HG02938 (cell line): ENCODE measurements at regions not wholly inside any gene's neighbourhood (a gene's known extent, or its start where the extent isn't known, plus 50 kb on each side); places are given as distances from the start of the nearest gene placed in this dataset.
"Not testable (repeated sequence)": the region's sequence is repeated elsewhere in the genome, so short reads cannot be mapped to it uniquely, and the experiment has no call there.

ENCODE experiments used
- ATAC-seq: cut with Tn5 transposase; IDR thresholded peaks from one replicate; pipeline ENCODE4 v1.9.1; 2021; ENCODE audit warnings: mild to moderate bottlenecking, moderate library complexity; ENCODE audit not compliant: unreplicated experiment

DNA sequence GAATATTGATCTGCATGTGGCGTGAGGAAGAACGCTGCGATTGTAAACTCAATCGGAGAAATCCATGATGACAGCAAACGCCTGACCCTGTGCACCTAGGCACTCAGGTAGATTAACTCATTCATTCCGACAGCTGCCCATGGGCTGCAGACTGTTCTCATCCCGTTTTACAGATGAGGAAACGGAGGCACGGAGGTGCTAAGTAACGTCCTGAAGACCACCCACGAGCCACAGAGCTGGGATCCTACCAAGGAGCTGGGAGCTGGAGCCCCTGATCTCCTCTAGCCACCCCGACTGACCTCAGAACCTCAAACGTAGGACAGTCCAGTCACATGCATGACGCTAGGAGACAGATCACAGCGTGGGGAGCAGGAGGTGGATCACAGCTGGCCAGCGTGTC is 1092.7 kb downstream of the BRD1 start:
- no peak for ATAC-seq

DNA sequence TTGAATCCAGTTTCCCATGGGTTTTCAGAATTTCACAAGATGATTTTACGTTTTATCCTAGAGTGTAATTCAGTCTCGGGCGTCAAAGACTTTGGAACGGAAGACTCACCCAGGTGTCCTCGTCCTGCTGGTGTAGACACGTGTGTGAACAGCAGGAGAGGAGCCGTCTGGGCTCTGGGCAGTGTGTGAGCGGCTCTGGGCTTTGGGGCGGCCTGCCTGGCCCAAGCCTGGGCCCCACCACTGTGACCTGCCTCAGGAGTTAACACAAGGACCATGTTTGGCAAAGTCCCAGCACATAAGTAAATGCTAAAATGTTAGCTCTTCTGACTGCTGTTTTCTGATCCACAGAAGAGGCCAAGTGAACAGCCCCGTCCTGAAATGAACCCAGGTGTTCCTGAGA is 1093.3 kb downstream of the BRD1 start:
- no peak for ATAC-seq

DNA sequence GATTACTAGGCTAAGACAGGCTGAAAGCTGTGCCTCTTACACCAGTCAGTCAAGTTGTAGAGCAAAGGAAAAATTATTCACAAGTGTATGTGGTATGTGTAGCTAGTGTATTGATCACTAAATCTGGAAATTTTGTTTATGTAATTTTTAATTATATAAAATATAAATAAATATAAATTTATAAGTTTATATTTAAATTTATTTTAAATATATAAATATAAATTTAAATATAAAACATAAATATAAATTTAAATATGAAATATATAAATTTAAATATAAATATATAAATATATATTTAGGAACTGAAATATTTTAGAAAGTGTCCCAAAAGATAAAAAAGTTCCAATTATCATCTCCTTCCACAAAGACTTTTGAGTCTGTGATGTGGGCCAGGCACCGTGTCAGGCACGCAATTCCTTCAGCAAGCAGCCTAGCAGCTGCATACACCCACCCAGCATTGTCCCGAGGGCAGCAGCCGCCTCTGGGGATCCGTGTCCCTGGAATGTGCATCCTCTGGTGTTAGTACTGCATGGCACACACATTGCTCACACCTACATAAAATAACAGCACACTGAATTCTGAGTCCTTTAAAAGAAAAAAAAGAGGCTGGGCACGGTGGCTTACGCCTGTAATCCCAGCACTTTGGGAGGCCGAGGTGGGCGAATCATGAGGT is 1098.0 kb downstream of the BRD1 start:
- no peak for ATAC-seq

DNA sequence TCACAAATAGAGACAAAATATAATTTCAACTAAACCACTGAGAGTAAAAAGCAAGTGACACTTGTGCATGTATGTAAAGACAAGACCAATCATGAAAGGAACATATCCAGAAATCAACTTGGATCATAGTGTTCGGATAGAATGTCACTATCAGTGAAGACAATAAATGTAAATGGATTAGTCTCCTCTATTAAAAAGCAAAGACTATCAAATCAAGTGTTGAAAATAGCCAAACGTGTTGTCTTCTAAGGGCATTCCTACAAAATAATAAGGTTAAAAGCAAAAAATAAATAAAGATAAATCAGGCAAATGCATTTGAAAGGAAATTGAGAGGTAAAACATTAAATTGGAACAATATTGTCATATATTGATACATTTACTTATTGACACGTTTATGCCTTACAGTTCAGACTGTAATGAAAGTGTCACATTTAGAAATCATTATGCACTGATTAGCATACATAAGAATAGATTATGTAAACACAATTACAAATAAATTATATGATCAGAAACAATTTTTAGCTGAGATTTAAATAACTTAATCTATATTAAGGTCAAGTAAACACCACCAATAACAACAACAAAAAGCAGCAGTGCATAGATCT is 1100.1 kb downstream of the BRD1 start:
- ATAC-seq: no peak

DNA sequence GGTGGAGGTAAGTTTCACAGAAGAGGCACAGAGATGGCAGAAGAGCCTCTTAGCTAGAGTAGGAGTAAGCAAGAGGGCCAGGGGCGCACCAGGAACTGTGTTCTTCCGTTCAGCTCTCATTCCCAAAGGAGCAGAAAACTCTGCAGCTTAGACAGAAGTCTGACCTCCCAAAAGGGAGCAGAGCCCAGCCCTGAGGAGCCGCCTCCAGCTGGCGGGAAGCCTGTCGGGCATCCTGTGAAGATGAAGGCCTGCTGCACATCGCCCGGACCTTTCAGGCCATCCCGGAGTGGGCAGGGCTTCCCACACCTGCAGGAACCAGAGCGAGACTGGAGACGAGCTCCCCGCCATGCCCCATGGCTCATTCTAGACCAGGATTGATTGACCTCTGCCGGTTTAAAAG is 1102.8 kb downstream of the BRD1 start:
- ATAC-seq: no peak

- ATAC-seq: no peak
These were observed 1105.0 kb downstream of the BRD1 start for GRCh38 chr22:48722661-48723060.

GRCh38 chr22:48721395-48721669 is 1106.3 kb downstream of the BRD1 start:
- ATAC-seq: no peak

DNA sequence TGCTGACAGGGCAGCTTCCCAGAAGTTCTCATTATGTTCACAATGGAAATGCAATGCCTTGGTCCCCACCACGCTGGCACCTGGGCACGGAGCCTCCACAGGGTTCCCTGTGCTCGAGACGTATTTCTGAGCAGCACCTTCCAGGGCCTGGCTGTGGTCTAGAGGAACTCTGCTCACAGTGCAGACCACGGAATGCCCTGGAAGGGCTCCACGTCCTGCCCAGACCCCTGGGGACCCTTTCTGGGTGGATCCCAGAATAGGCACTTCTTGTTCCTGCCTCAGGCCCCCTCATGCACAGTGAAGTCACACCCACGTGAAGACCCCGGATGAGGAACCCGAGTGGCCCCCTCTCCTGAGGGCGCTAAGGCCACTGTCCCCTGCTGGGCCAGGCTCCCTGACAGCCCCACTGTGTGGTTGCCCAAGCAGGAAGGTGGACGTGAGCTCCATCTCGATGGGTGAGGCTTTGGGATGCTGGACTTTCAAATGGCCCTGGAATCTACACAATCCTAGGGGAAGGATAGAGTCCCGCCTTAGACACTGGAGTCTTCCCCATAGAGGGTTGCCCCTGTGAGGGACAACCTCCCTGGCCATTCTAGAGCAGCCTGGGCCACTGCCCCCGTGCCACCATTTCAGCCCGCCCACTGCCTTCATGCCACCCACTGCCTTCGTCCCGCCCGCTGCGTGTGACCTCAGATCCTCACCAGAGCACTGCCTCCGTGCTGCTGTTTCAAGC is 1106.8 kb downstream of the BRD1 start:
- ATAC-seq: no peak

DNA sequence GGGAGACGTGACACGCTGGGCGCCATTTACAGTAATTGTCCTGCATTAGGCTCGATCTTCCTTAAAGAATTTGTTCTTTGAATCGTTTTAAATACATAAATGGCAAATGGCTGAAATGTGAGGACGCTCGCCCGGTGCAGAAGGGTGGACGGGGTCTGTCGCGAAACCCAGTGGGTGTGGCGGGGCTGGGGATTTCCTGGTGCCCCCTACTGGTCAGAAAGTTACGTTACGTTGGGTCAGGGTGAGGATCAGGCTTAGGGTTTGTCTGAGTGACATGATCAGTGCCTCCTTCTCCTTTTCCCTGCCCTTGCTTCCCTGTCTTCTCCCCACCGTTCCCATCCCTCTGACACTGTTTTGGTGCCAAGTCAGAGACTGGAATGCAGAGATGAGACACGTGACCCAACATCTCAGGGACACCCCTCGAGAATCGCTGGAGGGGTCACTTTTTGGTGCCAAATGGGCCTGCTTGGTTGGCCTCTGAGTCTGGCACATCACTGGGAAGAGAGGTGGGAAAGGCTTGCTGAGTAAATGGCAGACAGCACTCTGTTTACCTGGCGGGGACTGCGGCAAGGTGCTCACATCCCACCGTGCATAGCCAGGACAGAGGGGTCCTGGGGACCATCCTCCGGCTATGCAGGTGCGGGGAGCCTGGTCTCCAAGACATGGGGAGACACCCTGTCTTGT is 1107.6 kb downstream of the BRD1 start:
- ATAC-seq: no peak

DNA sequence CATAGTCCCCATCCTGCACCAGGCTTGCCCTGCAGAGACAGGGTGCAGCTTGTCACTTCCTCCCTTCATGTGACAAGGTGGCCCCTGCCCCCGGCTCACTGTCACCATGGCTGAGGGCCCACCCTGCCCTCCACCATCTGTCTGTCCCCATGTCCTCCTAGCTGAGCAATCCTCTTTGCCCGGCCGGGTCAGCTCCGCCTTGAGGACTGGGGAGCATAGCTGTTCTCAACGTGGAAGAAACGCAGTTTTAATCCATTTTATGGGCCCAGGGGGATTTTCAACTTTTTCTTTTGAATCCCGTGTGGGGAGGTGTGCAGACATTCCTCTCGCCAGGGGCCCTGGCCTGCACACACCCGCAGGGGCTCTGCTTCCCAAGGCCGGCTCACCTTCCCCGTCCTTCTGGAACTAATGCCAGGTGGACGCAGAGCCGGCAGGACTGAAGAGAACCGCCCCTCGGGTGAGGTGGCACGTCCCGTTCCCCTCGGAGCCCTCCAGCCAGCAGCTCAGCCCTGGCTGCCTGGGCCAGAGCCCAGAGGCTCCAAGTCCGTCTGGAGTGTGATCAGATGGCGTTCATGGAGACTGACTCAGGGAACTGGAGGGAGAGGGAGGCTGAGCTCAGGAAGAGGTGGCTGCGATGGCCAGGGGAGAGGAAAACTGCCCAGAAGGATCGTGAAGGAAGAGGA is 1108.7 kb downstream of the BRD1 start:
- no peak for ATAC-seq

DNA sequence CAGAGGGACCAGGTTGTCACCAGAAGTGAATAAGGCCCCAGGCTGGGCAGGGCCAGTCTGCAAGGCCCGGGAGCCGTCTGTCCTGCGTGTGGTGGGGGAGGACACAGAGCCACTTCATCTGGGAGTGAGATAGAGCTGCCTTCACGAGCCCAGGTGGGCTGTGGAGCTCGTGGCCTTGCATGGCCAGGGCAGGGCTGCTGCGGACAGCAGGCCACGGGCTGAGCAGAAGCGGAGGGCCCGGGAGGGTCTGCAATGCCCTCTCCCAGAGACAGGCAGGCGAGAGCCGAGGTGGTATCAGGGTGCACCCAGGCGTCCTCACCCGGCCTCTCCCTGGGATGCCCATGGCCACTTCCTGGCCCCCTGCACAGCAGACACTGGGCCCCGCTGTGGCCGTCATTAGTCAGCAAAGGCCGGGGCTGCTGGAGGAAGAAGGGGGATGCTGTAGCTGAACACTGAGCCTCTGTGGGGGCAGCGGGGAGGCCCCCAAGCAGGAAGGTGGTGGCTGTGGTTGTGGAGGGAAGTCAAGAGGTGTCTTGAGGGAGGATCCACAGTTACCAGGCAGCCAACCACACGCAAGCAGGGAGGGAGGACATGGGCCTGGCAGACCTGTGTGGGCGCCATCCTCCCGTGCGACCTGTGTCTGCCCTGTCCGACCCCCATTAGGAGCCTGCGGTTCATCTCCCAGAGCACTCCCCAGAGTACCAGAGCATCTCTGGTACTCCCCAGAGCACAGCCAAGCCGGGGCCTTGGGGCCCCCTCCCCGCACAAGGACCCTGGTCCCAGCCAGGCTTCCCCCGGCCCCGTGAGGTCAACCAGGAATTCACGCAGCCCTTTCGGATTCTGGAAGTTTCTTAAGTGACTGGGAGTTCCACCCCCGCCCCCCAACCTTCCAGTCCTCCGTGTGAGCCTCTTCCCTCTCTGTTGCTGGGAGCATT is 1109.5 kb downstream of the BRD1 start:
- ATAC-seq: no peak

DNA sequence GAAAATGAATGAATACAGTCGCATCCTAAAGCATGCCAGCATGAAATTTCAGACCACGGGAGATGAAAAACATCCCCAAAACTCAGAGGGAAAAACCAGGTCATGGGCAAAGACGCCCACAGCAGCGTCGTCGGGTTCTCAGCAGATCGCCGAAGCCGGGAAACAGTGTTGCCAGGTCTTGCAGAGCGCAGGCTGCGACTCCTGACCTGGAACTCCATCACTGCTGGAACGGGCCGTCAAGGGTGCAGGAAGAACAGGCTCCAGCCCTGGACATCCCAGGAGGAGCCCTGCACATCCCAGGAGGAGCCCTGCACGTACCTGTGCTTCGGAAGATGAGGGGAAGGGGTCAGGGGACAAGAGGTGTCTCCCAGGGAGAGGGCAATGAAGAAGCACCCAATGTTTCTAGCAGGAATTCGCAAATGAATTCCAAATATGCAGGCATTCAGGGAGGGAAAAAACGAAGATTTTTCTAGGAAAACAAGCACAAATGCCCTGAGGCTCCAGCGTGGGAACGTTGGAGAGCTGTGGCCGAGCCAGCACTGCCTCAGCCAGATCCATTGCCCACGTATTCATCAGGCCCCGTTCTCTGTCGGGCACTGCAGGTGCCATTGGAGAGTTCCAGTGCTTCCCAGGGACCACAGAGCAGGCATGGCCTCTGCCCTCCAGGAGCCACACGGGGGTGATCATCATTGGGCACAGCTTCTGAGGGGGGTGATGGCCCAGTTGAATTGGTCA is 1110.4 kb downstream of the BRD1 start:
- ATAC-seq: no peak

DNA sequence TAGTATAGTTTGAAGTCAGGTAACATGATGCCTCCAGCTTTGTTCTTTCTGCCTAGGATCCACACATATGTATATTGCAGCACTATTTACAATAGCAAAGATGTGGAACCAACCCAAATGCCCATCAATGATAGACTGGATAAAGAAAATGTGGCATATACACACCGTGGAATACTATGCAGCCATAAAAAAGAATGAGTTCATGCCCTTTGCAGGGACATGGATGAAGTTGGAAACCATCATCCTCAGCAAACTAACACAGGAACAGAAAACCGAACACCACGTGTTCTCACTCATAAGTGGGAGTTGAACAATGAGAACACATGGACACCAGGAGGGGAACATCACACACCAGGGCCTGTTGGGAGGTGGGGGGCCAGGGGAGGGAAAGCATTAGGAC is 1111.5 kb downstream of the BRD1 start:
- ATAC-seq: not testable (repeated sequence)

DNA sequence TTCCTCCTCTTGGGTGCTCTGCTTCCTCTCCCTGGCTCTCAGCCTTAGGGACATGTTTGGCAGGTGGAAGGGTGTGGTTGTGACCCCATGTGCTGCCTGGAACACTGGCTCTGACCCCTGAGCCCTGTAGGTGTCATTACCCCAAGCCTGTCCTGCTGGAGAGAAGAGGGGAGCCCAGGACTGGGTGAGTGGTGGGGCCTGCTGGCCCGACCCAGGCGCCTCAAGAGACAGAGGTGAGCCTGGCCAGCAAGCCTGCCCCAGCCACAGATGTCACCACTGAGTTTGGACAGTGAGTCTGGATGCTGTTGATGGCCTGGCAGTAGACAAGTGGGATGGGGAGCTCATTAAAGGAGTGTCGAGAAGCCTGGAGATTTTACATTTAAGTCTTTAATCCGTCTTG is 1112.2 kb downstream of the BRD1 start:
- ATAC-seq: no peak

GRCh38 chr22:48714231-48714630 is 1113.4 kb downstream of the BRD1 start:
- no peak for ATAC-seq

DNA sequence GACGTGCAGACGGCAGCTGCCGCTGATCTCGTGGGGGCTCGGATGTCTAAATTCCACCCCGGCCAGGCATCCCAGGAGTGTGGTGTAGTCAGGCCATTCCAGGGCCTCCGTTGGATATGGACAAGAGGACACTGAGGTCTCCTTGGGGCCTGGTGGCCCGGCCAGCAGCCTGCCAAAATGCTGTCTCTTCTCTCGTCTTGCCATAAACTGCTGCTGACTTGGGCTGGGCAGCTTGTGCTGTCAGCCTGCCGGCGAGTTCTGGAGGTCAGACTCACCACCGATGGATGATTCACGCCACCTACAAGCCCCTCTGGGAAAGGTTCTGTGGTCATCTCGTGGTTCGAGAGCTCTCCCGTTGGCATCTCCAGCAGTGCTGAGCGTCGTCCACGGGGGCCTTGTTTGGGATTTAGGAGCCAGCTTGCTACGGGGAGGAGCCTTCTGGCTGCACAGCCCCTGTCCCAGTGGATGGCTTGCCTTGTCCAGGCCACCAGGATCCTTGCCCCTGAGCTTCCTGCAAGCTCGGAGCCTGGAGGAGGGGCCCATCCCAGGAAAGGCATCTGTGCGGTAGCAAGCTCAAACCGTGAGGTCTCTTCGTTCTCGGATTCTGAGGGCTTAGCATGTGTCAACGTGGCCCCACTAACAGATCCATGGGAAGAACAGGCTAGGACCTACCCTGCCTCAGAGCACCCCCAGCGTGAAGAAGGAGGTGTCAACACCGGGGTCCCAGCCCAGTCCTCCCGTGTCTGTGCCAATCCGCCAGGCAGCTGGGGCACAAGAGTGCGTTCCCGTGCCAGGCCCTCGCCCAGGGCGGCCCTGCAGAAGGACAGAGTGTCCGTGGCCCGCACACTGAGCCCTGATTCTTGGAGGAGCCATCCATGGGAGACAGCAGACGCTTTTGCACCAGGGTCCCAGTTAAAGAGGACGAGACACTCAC is 1114.1 kb downstream of the BRD1 start:
- ATAC-seq: no peak

GRCh38 chr22:48712558-48713271 is 1115.0 kb downstream of the BRD1 start:
- ATAC-seq: no peak

DNA sequence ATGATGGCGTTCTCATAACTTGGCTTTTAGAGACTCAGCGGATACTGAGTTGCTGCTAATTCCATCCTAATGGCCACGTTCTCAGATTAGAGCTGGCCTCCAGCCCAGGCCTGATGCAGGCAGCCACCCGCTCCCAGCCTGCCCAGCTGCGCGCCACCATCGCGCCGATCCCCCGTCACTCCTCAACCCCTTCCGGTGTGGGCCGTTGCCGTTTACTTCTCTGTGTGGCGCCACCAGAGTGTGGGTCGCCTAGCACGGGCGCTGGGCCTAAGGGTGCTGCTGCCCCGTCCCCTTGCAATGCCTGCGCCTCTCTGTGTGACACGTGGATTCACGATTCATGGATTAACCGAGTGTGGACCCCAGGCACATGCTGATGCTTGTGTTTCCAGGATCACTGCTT is 1116.0 kb downstream of the BRD1 start:
- ATAC-seq: no peak
